ENCODE measurements at regions not wholly inside any gene's neighbourhood (a gene's known extent, or its start where the extent isn't known, plus 50 kb on each side); places are given as distances from the start of the nearest gene placed in this dataset.

DNA sequence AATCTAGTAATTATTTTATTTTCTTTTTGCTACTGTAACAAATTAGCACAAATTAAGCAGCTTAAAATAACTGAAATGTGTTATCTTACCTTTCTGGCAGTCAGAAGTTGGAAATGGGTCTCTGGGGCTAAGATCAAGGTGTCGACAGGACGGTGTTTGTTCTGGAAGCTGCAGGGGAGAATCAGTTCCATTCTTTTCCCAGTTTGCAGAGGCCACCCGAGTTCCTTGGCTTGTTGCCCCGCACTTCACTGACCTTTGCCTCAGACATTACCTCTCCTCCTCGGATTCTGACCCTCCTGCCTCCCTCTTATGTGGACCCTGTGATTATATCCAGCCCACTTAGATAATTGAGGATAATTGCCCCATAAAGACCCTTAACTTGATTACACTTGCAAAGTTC lies 61.0 kb upstream of the MAF start:
- peaks cover 0 to 4% (median 0%) of the 10 kb centered on the region in 4 donors for H3K9me3 ChIP-seq
- WGBS, 2 donors: 61 to 70% methylated on average over 5 of the region's 5 CpGs
- DNase-seq (ENCODE audit: low spot score in 2 of 2): no peak
- H3K4me1 ChIP-seq: peaks cover 0 to 5% (median 0%) of the 10 kb centered on the region in 4 donors
- H3K4me3 ChIP-seq: no peak overlapping the region
- H3K36me3 ChIP-seq: no peaks in the 10 kb centered on the region
- H3K27me3 ChIP-seq: no peaks in the 10 kb centered on the region
- no peak overlapping the region for H3K27ac ChIP-seq
- TF ChIP-seq EP300 (IDR thresholded peaks at IDR 0.05): no peak
- TF ChIP-seq, protein P1, sequence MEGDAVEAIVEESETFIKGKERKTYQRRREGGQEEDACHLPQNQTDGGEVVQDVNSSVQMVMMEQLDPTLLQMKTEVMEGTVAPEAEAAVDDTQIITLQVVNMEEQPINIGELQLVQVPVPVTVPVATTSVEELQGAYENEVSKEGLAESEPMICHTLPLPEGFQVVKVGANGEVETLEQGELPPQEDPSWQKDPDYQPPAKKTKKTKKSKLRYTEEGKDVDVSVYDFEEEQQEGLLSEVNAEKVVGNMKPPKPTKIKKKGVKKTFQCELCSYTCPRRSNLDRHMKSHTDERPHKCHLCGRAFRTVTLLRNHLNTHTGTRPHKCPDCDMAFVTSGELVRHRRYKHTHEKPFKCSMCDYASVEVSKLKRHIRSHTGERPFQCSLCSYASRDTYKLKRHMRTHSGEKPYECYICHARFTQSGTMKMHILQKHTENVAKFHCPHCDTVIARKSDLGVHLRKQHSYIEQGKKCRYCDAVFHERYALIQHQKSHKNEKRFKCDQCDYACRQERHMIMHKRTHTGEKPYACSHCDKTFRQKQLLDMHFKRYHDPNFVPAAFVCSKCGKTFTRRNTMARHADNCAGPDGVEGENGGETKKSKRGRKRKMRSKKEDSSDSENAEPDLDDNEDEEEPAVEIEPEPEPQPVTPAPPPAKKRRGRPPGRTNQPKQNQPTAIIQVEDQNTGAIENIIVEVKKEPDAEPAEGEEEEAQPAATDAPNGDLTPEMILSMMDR (IDR thresholded peaks at IDR 0.05): no peak
- no peak for TF ChIP-seq POLR2A (IDR thresholded peaks at IDR 0.05)

DNA sequence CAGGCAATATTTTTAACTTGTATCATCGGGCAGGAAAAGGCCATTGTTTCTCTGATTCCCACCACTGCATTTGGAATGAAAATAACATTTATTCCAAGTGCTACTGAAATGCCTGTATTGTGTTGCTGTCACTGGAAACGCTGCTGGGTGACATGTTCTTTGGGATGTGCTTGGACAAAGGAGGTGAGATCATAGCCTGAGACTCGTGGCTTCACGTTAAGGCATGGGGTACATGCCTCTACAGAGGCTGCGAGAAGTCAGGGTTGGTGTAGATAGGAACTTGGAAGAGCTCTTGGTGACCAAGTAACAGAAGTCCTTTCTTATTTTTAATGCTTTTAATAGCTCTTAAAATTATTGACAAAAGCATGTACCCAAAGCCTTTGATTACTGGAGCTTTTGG lies 58.8 kb upstream of the MAF start:
- H3K27me3 ChIP-seq: no peaks in the 10 kb centered on the region
- H3K4me1 ChIP-seq: peaks cover 0 to 5% (median 0%) of the 10 kb centered on the region in 4 donors
- peaks cover 0 to 4% (median 0%) of the 10 kb centered on the region in 4 donors for H3K9me3 ChIP-seq
- TF ChIP-seq EP300 (IDR thresholded peaks at IDR 0.05) (no peak), POLR2A (IDR thresholded peaks at IDR 0.05) (no peak)
- TF ChIP-seq, protein P1 (IDR thresholded peaks at IDR 0.05): no peak
- DNase-seq (ENCODE audit: low spot score in 2 of 2): no peak
- no peak overlapping the region for H3K4me3 ChIP-seq
- peak overlapping the region in 1 of 4 donors; percentile 77 for H3K27ac ChIP-seq
- 49% methylated on average over 5 of the region's 5 CpGs for WGBS, 2 donors
- H3K36me3 ChIP-seq: no peaks in the 10 kb centered on the region

DNA sequence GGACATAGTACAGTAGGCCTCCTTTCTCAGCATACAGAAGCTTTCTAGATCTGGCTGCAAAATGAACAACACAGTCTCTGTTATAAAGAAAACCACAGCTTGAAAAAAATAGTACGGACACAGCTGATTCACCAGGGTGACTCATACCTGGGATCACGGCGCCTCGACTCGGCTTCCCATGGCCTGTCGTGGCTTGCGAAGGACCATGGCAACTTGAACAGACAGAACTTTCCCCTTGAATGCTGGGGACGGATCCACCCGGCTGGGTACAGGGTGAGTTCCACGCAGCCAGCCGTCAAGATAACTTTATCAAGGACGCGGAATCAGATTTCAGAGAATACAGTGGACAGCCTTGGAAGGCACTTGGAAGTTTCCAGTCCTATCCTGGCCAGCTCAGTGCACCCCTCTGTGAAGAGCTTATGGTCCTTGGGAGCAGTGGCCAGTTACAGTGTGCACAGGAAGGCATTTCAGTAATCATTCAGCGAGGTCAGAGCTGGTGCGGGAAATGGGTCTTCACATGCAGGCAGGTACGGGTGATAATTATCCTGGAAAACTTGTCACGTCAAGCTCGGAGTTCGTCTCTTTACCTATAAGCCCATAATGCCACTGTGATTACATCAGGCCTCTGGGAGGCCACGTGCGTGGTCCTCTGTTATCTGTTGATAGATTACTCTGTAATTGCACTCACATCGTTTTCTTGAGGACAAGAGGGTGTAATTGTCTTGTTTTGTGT lies 57.9 kb upstream of the MAF start:
- no peak for DNase-seq (ENCODE audit: low spot score in 2 of 2)
- peaks cover 0 to 4% (median 0%) of the 10 kb centered on the region in 4 donors for H3K9me3 ChIP-seq
- H3K36me3 ChIP-seq: no peaks in the 10 kb centered on the region
- H3K4me1 ChIP-seq: peaks cover 0 to 5% (median 2%) of the 10 kb centered on the region in 4 donors
- WGBS, 2 donors: 77 to 80% methylated on average over 22 of the region's 22 CpGs
- no peak overlapping the region for H3K4me3 ChIP-seq
- peak in 1 of 2 donors; percentile 43 for TF ChIP-seq EP300 (IDR thresholded peaks at IDR 0.05)
- no peak for TF ChIP-seq POLR2A (IDR thresholded peaks at IDR 0.05)
- TF ChIP-seq, protein P1 (IDR thresholded peaks at IDR 0.05): no peak
- H3K27me3 ChIP-seq: no peaks in the 10 kb centered on the region
- H3K27ac ChIP-seq: peak overlapping the region in 1 of 4 donors; percentile 77

DNA sequence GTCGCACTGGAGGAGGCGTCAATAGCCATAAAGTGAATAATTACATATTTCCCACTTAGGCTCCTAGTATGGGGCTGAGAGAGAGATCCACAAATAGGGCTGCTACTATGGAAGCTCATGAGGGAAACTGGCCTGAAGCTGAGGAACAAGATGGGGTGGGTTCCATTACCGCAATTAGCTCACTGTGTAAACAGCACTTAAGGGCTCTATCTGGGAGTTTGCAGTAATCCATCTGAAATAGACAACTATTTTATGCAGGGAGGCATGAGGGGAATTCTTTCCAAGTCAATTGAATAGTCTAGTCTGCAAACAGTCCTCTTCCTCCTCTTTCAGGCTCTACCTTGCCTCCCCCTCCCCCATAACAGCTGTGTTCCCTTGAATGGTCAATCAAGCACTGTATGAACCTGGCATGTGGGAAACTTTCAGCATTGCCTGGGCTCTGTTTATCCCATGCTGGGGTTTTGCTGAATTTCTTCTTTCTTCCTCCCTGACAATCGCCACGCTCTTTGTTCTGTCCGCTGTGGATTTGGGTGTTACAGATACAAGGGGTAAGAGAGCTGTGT lies 56.1 kb upstream of the MAF start:
- Histone ChIP-seq H3K9me3 (peaks cover 0 to 3% (median 0%) of the 10 kb centered on the region in 4 donors), H3K27ac (peak overlapping the region in 1 of 4 donors; percentile 25), H3K36me3 (no peaks in the 10 kb centered on the region), H3K4me3 (no peak overlapping the region), H3K4me1 (peaks cover 0 to 22% (median 10%) of the 10 kb centered on the region in 4 donors), H3K27me3 (no peaks in the 10 kb centered on the region)
- TF ChIP-seq POLR2A (IDR thresholded peaks at IDR 0.05): no peak
- no peak for TF ChIP-seq EP300 (IDR thresholded peaks at IDR 0.05)
- TF ChIP-seq, protein P1 (IDR thresholded peaks at IDR 0.05): no peak
- WGBS, 2 donors: 90 to 93% methylated on average over 6 of the region's 6 CpGs
- no peak for DNase-seq (ENCODE audit: low spot score in 2 of 2)

DNA sequence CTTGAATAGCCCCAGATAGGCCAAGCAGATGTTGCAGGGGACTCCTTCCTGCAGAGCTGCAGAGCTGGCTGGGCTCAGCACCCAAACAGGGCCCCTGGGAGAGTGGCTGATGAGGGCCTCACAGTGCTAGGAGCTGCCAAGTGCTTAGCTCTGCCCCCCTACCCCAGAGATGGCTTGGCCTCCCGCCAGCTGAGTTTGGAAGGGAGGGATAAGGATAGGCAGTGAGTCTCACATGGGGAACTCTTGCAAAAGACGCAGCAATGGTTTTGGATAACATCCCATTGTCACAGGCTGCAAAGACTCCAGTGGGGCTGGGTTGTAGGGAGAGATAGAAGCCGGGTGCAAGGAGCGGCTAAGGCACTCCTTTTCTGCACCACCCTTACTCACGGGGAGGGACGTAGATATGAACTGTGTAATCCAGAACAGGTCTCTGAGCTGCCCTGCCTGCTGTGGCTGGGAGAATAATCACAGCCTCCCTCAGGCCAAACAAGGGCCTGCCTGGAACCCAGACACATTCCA lies 52.9 kb upstream of the MAF start:
- no peak overlapping the region for H3K4me3 ChIP-seq
- no peak for DNase-seq (ENCODE audit: low spot score in 2 of 2)
- H3K36me3 ChIP-seq: no peaks in the 10 kb centered on the region
- H3K4me1 ChIP-seq: peaks cover 0 to 43% (median 10%) of the 10 kb centered on the region in 4 donors
- TF ChIP-seq POLR2A (IDR thresholded peaks at IDR 0.05) (no peak), EP300 (IDR thresholded peaks at IDR 0.05) (no peak)
- TF ChIP-seq, protein P1 (IDR thresholded peaks at IDR 0.05): no peak
- 40 to 45% methylated on average over 6 of the region's 6 CpGs for WGBS, 2 donors
- H3K27ac ChIP-seq: no peak overlapping the region
- H3K9me3 ChIP-seq: no peaks in the 10 kb centered on the region
- H3K27me3 ChIP-seq: no peaks in the 10 kb centered on the region
